GM23338 (cell line): ENCODE measurements at regions not wholly inside any gene's neighbourhood (a gene's known extent, or its start where the extent isn't known, plus 50 kb on each side); places are given as distances from the start of the nearest gene placed in this dataset.

Source experiments
- CREB1 ChIP-seq: fragments of 250-450 bp; sonication (Bioruptor Pico); IDR thresholded peaks from 2 replicates; pipeline ENCODE4 v1.5.0; 2020; ENCODE audit warnings: low read depth, mild to moderate bottlenecking, moderate library complexity
- EZH2 ChIP-seq: fragments of 200-600 bp; sonication (generic); IDR thresholded peaks from one replicate; pipeline ENCODE4 v1.8.0; 2017; ENCODE audit warnings: antibody characterized with exemption, mild to moderate bottlenecking, low read depth; ENCODE audit not compliant: unreplicated experiment
- EZH2phosphoT487 ChIP-seq: fragments of 200-600 bp; sonication (generic); IDR thresholded peaks from one replicate; pipeline ENCODE4 v1.8.1; 2018; ENCODE audit warnings: antibody characterized with exemption; ENCODE audit not compliant: unreplicated experiment
- NANOG ChIP-seq: IDR thresholded peaks from 2 replicates; pipeline ENCODE4 v1.6.1; 2016; ENCODE audit warnings: antibody characterized with exemption, borderline replicate concordance
- POLR2AphosphoS5 ChIP-seq: IDR thresholded peaks from 2 replicates; pipeline ENCODE4 v1.6.1; 2016; ENCODE audit warnings: antibody characterized with exemption, low read depth
- ZNF114 ChIP-seq: fragments of 250-450 bp; sonication (Bioruptor Pico); IDR thresholded peaks from 2 replicates; pipeline ENCODE4 v1.5.0; 2020; ENCODE audit warnings: mild to moderate bottlenecking, moderate library complexity
- TF ChIP-seq, protein P1 (sequence below), 2 experiments: fragments of 200-600 bp in 1 of 2; sonication (generic) in 1 of 2; conservative IDR thresholded peaks; 2 replicates each; pipeline versions ENCODE4 v1.5.1 to v1.6.1; 2016 to 2017; ENCODE audit warnings: antibody characterized with exemption in 2 of 2, low read depth in 2 of 2, mild to moderate bottlenecking in 2 of 2, moderate library complexity in 1 of 2
- TF ChIP-seq, protein P2 (sequence below): IDR thresholded peaks from one replicate; pipeline ENCODE4 v1.6.1; 2018; ENCODE audit warnings: antibody characterized with exemption; ENCODE audit not compliant: unreplicated experiment

DNA sequence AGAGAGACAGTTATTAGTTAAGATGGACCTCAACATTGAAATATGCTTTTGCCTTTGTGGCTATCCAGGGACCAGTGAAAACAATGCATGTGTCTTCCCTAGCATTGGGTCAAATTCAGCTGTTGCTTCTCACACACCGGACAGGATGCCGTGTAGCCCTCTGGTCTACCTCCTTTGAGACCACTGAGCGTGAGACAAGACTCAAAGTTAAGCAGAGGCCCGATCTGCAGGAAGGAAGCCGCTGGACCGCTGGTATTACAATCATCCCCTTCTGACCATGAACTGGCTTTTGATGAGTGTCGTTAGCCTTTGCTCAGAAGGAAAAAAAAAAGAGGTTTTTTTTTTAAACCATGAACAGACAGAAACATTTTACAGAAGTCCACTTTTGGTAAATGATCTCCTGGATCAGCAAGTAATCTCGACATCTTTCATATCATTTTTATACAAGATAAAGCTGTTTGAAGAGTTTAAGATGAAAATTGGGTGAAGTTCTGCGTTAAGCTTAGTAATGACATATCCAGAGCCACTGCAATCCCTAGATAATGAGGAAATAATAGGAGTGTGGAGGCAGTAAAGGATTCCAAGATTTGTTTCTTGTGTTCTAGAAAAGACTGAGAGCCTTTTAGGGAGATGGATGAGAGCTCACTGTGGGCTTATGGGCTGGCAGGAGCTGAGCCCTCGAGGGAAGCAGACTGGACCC lies 622.8 kb downstream of the QKI start:
- TF ChIP-seq, protein P1, sequence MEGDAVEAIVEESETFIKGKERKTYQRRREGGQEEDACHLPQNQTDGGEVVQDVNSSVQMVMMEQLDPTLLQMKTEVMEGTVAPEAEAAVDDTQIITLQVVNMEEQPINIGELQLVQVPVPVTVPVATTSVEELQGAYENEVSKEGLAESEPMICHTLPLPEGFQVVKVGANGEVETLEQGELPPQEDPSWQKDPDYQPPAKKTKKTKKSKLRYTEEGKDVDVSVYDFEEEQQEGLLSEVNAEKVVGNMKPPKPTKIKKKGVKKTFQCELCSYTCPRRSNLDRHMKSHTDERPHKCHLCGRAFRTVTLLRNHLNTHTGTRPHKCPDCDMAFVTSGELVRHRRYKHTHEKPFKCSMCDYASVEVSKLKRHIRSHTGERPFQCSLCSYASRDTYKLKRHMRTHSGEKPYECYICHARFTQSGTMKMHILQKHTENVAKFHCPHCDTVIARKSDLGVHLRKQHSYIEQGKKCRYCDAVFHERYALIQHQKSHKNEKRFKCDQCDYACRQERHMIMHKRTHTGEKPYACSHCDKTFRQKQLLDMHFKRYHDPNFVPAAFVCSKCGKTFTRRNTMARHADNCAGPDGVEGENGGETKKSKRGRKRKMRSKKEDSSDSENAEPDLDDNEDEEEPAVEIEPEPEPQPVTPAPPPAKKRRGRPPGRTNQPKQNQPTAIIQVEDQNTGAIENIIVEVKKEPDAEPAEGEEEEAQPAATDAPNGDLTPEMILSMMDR (conservative IDR thresholded peaks at IDR 0.05; ENCODE audit: low read depth in 2 of 2) = no peak
- no peak for TF ChIP-seq EZH2phosphoT487
- TF ChIP-seq EZH2 = no peak
- TF ChIP-seq POLR2AphosphoS5 = no peak
- TF ChIP-seq, protein P2, sequence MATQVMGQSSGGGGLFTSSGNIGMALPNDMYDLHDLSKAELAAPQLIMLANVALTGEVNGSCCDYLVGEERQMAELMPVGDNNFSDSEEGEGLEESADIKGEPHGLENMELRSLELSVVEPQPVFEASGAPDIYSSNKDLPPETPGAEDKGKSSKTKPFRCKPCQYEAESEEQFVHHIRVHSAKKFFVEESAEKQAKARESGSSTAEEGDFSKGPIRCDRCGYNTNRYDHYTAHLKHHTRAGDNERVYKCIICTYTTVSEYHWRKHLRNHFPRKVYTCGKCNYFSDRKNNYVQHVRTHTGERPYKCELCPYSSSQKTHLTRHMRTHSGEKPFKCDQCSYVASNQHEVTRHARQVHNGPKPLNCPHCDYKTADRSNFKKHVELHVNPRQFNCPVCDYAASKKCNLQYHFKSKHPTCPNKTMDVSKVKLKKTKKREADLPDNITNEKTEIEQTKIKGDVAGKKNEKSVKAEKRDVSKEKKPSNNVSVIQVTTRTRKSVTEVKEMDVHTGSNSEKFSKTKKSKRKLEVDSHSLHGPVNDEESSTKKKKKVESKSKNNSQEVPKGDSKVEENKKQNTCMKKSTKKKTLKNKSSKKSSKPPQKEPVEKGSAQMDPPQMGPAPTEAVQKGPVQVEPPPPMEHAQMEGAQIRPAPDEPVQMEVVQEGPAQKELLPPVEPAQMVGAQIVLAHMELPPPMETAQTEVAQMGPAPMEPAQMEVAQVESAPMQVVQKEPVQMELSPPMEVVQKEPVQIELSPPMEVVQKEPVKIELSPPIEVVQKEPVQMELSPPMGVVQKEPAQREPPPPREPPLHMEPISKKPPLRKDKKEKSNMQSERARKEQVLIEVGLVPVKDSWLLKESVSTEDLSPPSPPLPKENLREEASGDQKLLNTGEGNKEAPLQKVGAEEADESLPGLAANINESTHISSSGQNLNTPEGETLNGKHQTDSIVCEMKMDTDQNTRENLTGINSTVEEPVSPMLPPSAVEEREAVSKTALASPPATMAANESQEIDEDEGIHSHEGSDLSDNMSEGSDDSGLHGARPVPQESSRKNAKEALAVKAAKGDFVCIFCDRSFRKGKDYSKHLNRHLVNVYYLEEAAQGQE = no peak
- TF ChIP-seq NANOG = no peak
- no peak for TF ChIP-seq CREB1 (CRISPR knock-in tag)
- TF ChIP-seq ZNF114 (CRISPR knock-in tag) = no peak
